ENCODE measurements at regions not wholly inside any gene's neighbourhood (a gene's known extent, or its start where the extent isn't known, plus 50 kb on each side); places are given as distances from the start of the nearest gene placed in this dataset.
A peak's percentile ranks its signal among the peaks of the same experiment; 100 is the strongest.
"Not testable (repeated sequence)": the region's sequence is repeated elsewhere in the genome, so short reads cannot be mapped to it uniquely, and the experiment has no call there.

- no peak for DNase-seq
Measured at GRCh38 chr5:14054111-14054854, 88.9 kb upstream of the TRIO start.

- DNase-seq: no peak
Measured at GRCh38 chr5:14050821-14051220, 92.3 kb upstream of the TRIO start.

GRCh38 chr5:14048434-14048833 lies 94.7 kb upstream of the TRIO start:
- no peak for DNase-seq

- DNase-seq: no peak
Measured at GRCh38 chr5:14041528-14042192, 97.2 kb upstream of the DNAH5 start.

- no peak for DNase-seq
Measured at GRCh38 chr5:14040542-14040941, 96.1 kb upstream of the DNAH5 start.

- peak; percentile 25 for DNase-seq
Measured at GRCh38 chr5:14039576-14039975, 95.1 kb upstream of the DNAH5 start.

- DNase-seq: peak; percentile 83
Measured at GRCh38 chr5:14039063-14039462, 94.6 kb upstream of the DNAH5 start.

- peak; percentile 81 for DNase-seq
Measured at GRCh38 chr5:14038341-14038959, 94.0 kb upstream of the DNAH5 start.

GRCh38 chr5:14036947-14037346 lies 92.5 kb upstream of the DNAH5 start:
- peak; percentile 37 for DNase-seq

- peak; percentile 45 for DNase-seq
Measured at GRCh38 chr5:14036514-14036913, 92.0 kb upstream of the DNAH5 start.

- peak; percentile 96 for DNase-seq
Measured at GRCh38 chr5:14035859-14036503, 91.5 kb upstream of the DNAH5 start.

- DNase-seq: peak; percentile 30
Measured at GRCh38 chr5:14034963-14035362, 90.5 kb upstream of the DNAH5 start.

GRCh38 chr5:14032918-14033317 lies 88.4 kb upstream of the DNAH5 start:
- DNase-seq: no peak

- DNase-seq: no peak
Measured at GRCh38 chr5:14028938-14029584, 84.6 kb upstream of the DNAH5 start.

- DNase-seq: no peak
Measured at GRCh38 chr5:14028188-14028587, 83.7 kb upstream of the DNAH5 start.

- DNase-seq: no peak
Measured at GRCh38 chr5:14025569-14026286, 81.2 kb upstream of the DNAH5 start.

GRCh38 chr5:14022971-14023370 lies 78.5 kb upstream of the DNAH5 start:
- no peak for DNase-seq

- DNase-seq: not testable (repeated sequence)
Measured at GRCh38 chr5:14020944-14021343, 76.5 kb upstream of the DNAH5 start.

GRCh38 chr5:14019768-14020290 lies 75.3 kb upstream of the DNAH5 start:
- DNase-seq: no peak

GRCh38 chr5:14017904-14018303 lies 73.4 kb upstream of the DNAH5 start:
- no peak for DNase-seq

GRCh38 chr5:14016549-14016948 lies 72.1 kb upstream of the DNAH5 start:
- DNase-seq: no peak

All from dermis blood vessel endothelial cell (primary cell).